ENCODE measurements at regions not wholly inside any gene's neighbourhood (a gene's known extent, or its start where the extent isn't known, plus 50 kb on each side); places are given as distances from the start of the nearest gene placed in this dataset.

GRCh38 chr12:16090974-16091373 is 179.8 kb downstream of the DERA start:
- Histone ChIP-seq H3K4me1 (no peaks in the 10 kb centered on the region), H3K4me3 (no peak overlapping the region), H3K27me3 (no peaks in the 10 kb centered on the region), H3K9me3 (no peaks in the 10 kb centered on the region), H3K36me3 (replicated peaks in 1 of 2; ENCODE audit: insufficient read depth in 1 of 2, low read depth in 2 of 2) (no peaks in the 10 kb centered on the region), H3K27ac (no peak overlapping the region)
- no peak for DNase-seq
- no peak for ATAC-seq
- intact Hi-C loops (cut with DNase I): no loop called here
- TF ChIP-seq CTCF (IDR thresholded peaks at IDR 0.05): no peak
- no peak for TF ChIP-seq POLR2A (IDR thresholded peaks at IDR 0.05)
- 87 to 94% methylated on average over 3 of the region's 3 CpGs for WGBS, 2 donors

GRCh38 chr12:16088421-16088820 is 177.3 kb downstream of the DERA start:
- DNase-seq (no peak), ATAC-seq (no peak)
- TF ChIP-seq POLR2A (IDR thresholded peaks at IDR 0.05) (no peak), CTCF (IDR thresholded peaks at IDR 0.05) (no peak)
- Histone ChIP-seq H3K27me3 (no peaks in the 10 kb centered on the region), H3K4me1 (no peaks in the 10 kb centered on the region), H3K4me3 (no peak overlapping the region), H3K9me3 (no peaks in the 10 kb centered on the region), H3K36me3 (replicated peaks in 1 of 2; ENCODE audit: insufficient read depth in 1 of 2, low read depth in 2 of 2) (no peaks in the 10 kb centered on the region), H3K27ac (no peak overlapping the region)
- WGBS, 2 donors: 92 to 95% methylated on average over 3 of the region's 3 CpGs
- intact Hi-C loops (cut with DNase I): no loop called here

Measured in body of pancreas (tissue), 4 donors.